ENCODE measurements at regions not wholly inside any gene's neighbourhood (a gene's known extent, or its start where the extent isn't known, plus 50 kb on each side); places are given as distances from the start of the nearest gene placed in this dataset.

DNA sequence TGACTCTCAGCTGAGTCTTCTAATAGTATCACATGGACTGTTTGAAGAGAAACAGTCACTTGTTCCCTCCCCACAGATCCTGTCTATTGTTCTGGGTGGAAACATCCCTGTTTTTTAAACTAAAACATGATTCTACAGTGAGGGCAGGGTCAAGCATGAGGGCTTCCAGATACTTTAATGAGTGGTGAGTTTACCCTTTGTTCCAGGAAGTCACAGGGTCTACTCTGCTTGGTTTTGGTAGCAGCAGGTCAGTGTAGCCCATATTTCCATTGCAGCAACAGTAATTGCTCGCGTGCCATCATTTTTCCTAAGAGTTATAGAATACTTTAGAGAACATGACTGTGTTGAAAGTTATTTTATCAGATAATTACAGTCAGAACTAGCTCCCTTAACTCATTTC lies 87.4 kb downstream of the ZNF732 start:
- Histone ChIP-seq H4K20me1 (no peaks in the 10 kb centered on the region), H3K4me1 (no peaks in the 10 kb centered on the region), H3K27me3 (no peaks in the 10 kb centered on the region), H3K9ac (no peak overlapping the region), H3K36me3 (peaks cover 37 to 66% (median 46%) of the 10 kb centered on the region in 11 experiments), H3K4me3 (no peak overlapping the region), H3K4me2 (no peak overlapping the region), H3K27ac (no peak overlapping the region), H3K9me3 (replicated peaks in 1 of 11) (peaks cover 90 to 100% (median 96%) of the 10 kb centered on the region in 11 experiments)
- no peak for TF ChIP-seq Cebpa-rat (IDR thresholded peaks at IDR 0.05)

DNA sequence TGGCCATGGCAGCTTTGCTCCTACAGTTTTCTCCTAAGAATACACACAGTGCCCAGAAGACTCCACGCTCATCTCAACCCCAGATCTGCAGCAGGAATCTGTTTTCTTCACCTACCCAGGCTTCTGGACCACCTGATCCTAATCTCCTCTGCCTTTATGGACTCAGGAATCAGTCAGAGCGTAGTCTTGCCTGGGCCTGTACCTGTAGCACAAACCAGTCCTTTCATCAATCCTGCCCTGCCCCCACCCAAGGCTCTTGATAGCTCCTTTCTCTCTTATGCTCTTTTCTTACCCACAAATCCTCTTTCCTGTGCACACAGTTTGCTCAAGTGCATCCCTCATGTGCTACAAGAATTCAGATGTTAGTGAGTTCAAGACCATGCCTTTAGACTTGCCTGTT lies 89.7 kb downstream of the ZNF718 start:
- Histone ChIP-seq H3K27ac (no peak overlapping the region), H4K20me1 (no peaks in the 10 kb centered on the region), H3K4me2 (no peak overlapping the region), H3K36me3 (peaks cover 36 to 71% (median 50%) of the 10 kb centered on the region in 11 experiments), H3K9me3 (replicated peaks in 1 of 11) (peaks cover 91 to 100% (median 97%) of the 10 kb centered on the region in 11 experiments), H3K9ac (no peak overlapping the region), H3K4me1 (peaks cover 11 to 21% (median 15%) of the 10 kb centered on the region in 10 experiments), H3K4me3 (peak overlapping the region in 1 of 10 experiments; percentile 15; a peak in 1 of 20 replicates), H3K27me3 (no peaks in the 10 kb centered on the region)
- TF ChIP-seq Cebpa-rat (IDR thresholded peaks at IDR 0.05), result no peak
